Activated naive CD4-positive, alpha-beta T cell treated with anti-CD3 and anti-CD28 coated beads, Interleukin-2, amount 50 U/mL, for 72 hours (primary cell): ENCODE measurements at regions not wholly inside any gene's neighbourhood (a gene's known extent, or its start where the extent isn't known, plus 50 kb on each side); places are given as distances from the start of the nearest gene placed in this dataset.

Source experiments
- ATAC-seq, 2 donors: fragments of 150-1000 bp; cut with Tn5 transposase; 2 replicates each; pipeline ENCODE4 v1.10.0; 2021; ENCODE audit warnings: mild to moderate bottlenecking in 2 of 2, moderate library complexity in 2 of 2
- DNase-seq, 2 donors: peaks; one replicate each; pipeline ENCODE4 v3.0.0; 2021 to 2022; ENCODE audit warnings: low spot score in 2 of 2
- H3K27ac Mint-ChIP-seq, 2 donors: one replicate each; pipeline ENCODE4 v1.8.0; 2022; ENCODE audit warnings: mild to moderate bottlenecking in 2 of 2, mixed read lengths in 2 of 2
- H3K36me3 Mint-ChIP-seq, 2 donors: one replicate each; pipeline ENCODE4 v1.8.0; 2022; ENCODE audit warnings: mixed read lengths in 2 of 2
- H3K9me3 Mint-ChIP-seq, 2 donors: one replicate each; pipeline ENCODE4 v1.8.0; 2022; ENCODE audit warnings: mixed read lengths in 2 of 2

- no peak overlapping the region for H3K27ac Mint-ChIP-seq
- no peak for DNase-seq
- ATAC-seq = no peak
- H3K36me3 Mint-ChIP-seq = no peaks in the 10 kb centered on the region
- H3K9me3 Mint-ChIP-seq = no peaks in the 10 kb centered on the region
Observed at GRCh38 chr12:124635316-124635715, 67.9 kb upstream of the NCOR2 start.

- ATAC-seq (no peak), DNase-seq (no peak)
- Mint-ChIP-seq H3K27ac (no peak overlapping the region), H3K36me3 (no peaks in the 10 kb centered on the region), H3K9me3 (no peaks in the 10 kb centered on the region)
Observed at GRCh38 chr12:124633365-124634362, 66.3 kb upstream of the NCOR2 start.

- DNase-seq (no peak), ATAC-seq (no peak)
- H3K36me3 Mint-ChIP-seq = no peaks in the 10 kb centered on the region
- no peaks in the 10 kb centered on the region for H3K9me3 Mint-ChIP-seq
- no peak overlapping the region for H3K27ac Mint-ChIP-seq
Observed at GRCh38 chr12:124632519-124632984, 65.1 kb upstream of the NCOR2 start.

- no peak for ATAC-seq
- Mint-ChIP-seq H3K36me3 (no peaks in the 10 kb centered on the region), H3K9me3 (no peaks in the 10 kb centered on the region), H3K27ac (no peak overlapping the region)
- no peak for DNase-seq
Observed at GRCh38 chr12:124631681-124632256, 64.4 kb upstream of the NCOR2 start.

- DNase-seq (no peak), ATAC-seq (no peak)
Observed at GRCh38 chr12:124630791-124631313, 63.4 kb upstream of the NCOR2 start.

GRCh38 chr12:124629789-124630480, 62.5 kb upstream of the NCOR2 start:
- Mint-ChIP-seq H3K27ac (no peak overlapping the region), H3K36me3 (no peaks in the 10 kb centered on the region), H3K9me3 (no peaks in the 10 kb centered on the region)
- ATAC-seq (no peak), DNase-seq (no peak)

More at GRCh38 chr12:124630791-124631313, 63.4 kb upstream of the NCOR2 start:
- peak overlapping the region in 1 of 2 donors; percentile 19 for H3K27ac Mint-ChIP-seq
- H3K36me3 Mint-ChIP-seq = no peaks in the 10 kb centered on the region
- no peaks in the 10 kb centered on the region for H3K9me3 Mint-ChIP-seq

GRCh38 chr12:124629117-124629516, 61.7 kb upstream of the NCOR2 start:
- DNase-seq = no peak
- H3K27ac Mint-ChIP-seq = no peak overlapping the region
- ATAC-seq = no peak
- no peaks in the 10 kb centered on the region for H3K9me3 Mint-ChIP-seq
- no peaks in the 10 kb centered on the region for H3K36me3 Mint-ChIP-seq

- H3K27ac Mint-ChIP-seq = no peak overlapping the region
- ATAC-seq (no peak), DNase-seq (no peak)
- H3K36me3 Mint-ChIP-seq = no peaks in the 10 kb centered on the region
- H3K9me3 Mint-ChIP-seq = peaks cover 0 to 4% of the 10 kb centered on the region in 2 donors
Observed at GRCh38 chr12:124627956-124628355, 60.5 kb upstream of the NCOR2 start.

- DNase-seq = no peak
- Mint-ChIP-seq H3K9me3 (peaks cover 0 to 4% of the 10 kb centered on the region in 2 donors), H3K27ac (no peak overlapping the region), H3K36me3 (no peaks in the 10 kb centered on the region)
- no peak for ATAC-seq
Observed at GRCh38 chr12:124626971-124627411, 59.6 kb upstream of the NCOR2 start.

- no peak for ATAC-seq
- peaks cover 0 to 4% of the 10 kb centered on the region in 2 donors for H3K9me3 Mint-ChIP-seq
Observed at GRCh38 chr12:124625867-124626675, 58.7 kb upstream of the NCOR2 start.

GRCh38 chr12:124624823-124625222, 57.4 kb upstream of the NCOR2 start:
- Mint-ChIP-seq H3K36me3 (no peaks in the 10 kb centered on the region), H3K27ac (no peak overlapping the region), H3K9me3 (peaks cover 0 to 4% of the 10 kb centered on the region in 2 donors)
- DNase-seq (no peak), ATAC-seq (no peak)

More at GRCh38 chr12:124625867-124626675, 58.7 kb upstream of the NCOR2 start:
- no peak for DNase-seq
- Mint-ChIP-seq H3K27ac (no peak overlapping the region), H3K36me3 (no peaks in the 10 kb centered on the region)

- ATAC-seq (no peak), DNase-seq (no peak)
- Mint-ChIP-seq H3K27ac (no peak overlapping the region), H3K9me3 (peaks cover 0 to 4% of the 10 kb centered on the region in 2 donors), H3K36me3 (no peaks in the 10 kb centered on the region)
Observed at GRCh38 chr12:124623344-124624035, 56.1 kb upstream of the NCOR2 start.

GRCh38 chr12:124622764-124623163, 55.4 kb upstream of the NCOR2 start:
- Mint-ChIP-seq H3K9me3 (peaks cover 0 to 4% of the 10 kb centered on the region in 2 donors), H3K27ac (no peak overlapping the region), H3K36me3 (no peaks in the 10 kb centered on the region)
- DNase-seq = no peak
- no peak for ATAC-seq

GRCh38 chr12:124622331-124622730, 54.9 kb upstream of the NCOR2 start:
- Mint-ChIP-seq H3K36me3 (no peaks in the 10 kb centered on the region), H3K27ac (no peak overlapping the region), H3K9me3 (peaks cover 0 to 4% of the 10 kb centered on the region in 2 donors)
- DNase-seq (no peak), ATAC-seq (no peak)

GRCh38 chr12:124621296-124621660, 53.9 kb upstream of the NCOR2 start:
- H3K36me3 Mint-ChIP-seq = no peaks in the 10 kb centered on the region
- H3K27ac Mint-ChIP-seq = no peak overlapping the region
- ATAC-seq = no peak
- H3K9me3 Mint-ChIP-seq = peaks cover 0 to 4% of the 10 kb centered on the region in 2 donors
- no peak for DNase-seq
